OCI-LY7 (cell line): ENCODE measurements at regions not wholly inside any gene's neighbourhood (a gene's known extent, or its start where the extent isn't known, plus 50 kb on each side); places are given as distances from the start of the nearest gene placed in this dataset.

Experiments
- BruUV-seq: library from RNA; stranded (reverse); fragments of 400-500 nt; replicated peaks from 2 replicates; lab custom pipeline; 2021; lab: Mats Ljungman, UMichigan
- CTCF ChIA-PET: fragments of 300-600 bp; sonication (Branson Sonifier 250); formaldehyde crosslinking; loops from one replicate; lab custom pipeline; 2022; ENCODE audit warnings: antibody characterized with exemption; ENCODE audit not compliant: unreplicated experiment; lab: Charles Lee
- POLR2A ChIA-PET: fragments of 300-600 bp; sonication (Branson Sonifier 250); formaldehyde crosslinking; loops from one replicate; lab custom pipeline; 2022; ENCODE audit warnings: antibody characterized with exemption; lab: Charles Lee
- DNase-seq: peaks from one replicate; pipeline ENCODE4 v3.0.0-alpha.2; 2015; ENCODE audit warnings: low spot score
- H2AFZ ChIP-seq: fragments of 200-600 bp; sonication (generic), shearing (Covaris generic); 2 replicates; pipeline ENCODE4 v1.6.1; 2014; ENCODE audit warnings: mild to moderate bottlenecking, antibody characterized with exemption, low read length, moderate library complexity
- H3K27ac ChIP-seq: fragments of 200-600 bp; sonication (generic); 2 replicates; pipeline ENCODE4 v1.5.1; 2014; ENCODE audit warnings: mixed run types, low read depth, mild to moderate bottlenecking, moderate library complexity, low read length, inconsistent platforms; ENCODE audit not compliant: poor library complexity, severe bottlenecking
- H3K36me3 ChIP-seq: fragments of 200-600 bp; sonication (generic); 2 replicates; pipeline ENCODE4 v1.6.1; 2014; ENCODE audit warnings: mild to moderate bottlenecking, antibody characterized with exemption, low read length, moderate library complexity, mixed read lengths; ENCODE audit not compliant: insufficient read depth
- H3K4me1 ChIP-seq: fragments of 200-600 bp; sonication (generic); 2 replicates; pipeline ENCODE4 v1.5.1; 2014; ENCODE audit warnings: mild to moderate bottlenecking, low read length; ENCODE audit not compliant: insufficient read depth, poor library complexity, severe bottlenecking
- H3K4me2 ChIP-seq: fragments of 200-600 bp; sonication (generic); 2 replicates; pipeline ENCODE4 v1.6.1; 2014; ENCODE audit warnings: mild to moderate bottlenecking, low read length
- H3K4me3 ChIP-seq: fragments of 200-600 bp; sonication (generic); 2 replicates; pipeline ENCODE4 v1.5.1; 2014; ENCODE audit warnings: mild to moderate bottlenecking, low read depth, low read length; ENCODE audit not compliant: poor library complexity, severe bottlenecking
- H3K79me2 ChIP-seq: fragments of 200-600 bp; sonication (generic); 2 replicates; pipeline ENCODE4 v1.6.1; 2016; ENCODE audit warnings: low read depth, mild to moderate bottlenecking, low read length, moderate library complexity, mixed read lengths; ENCODE audit not compliant: insufficient read depth
- H3K9me2 ChIP-seq: fragments of 200-600 bp; sonication (generic); 2 replicates; pipeline ENCODE4 v1.6.1; 2016; ENCODE audit warnings: mild to moderate bottlenecking, low read length, mixed read lengths; ENCODE audit not compliant: insufficient read depth
- H3K9me3 ChIP-seq: fragments of 200-600 bp; sonication (generic); 2 replicates; pipeline ENCODE4 v1.6.1; 2014; ENCODE audit warnings: mild to moderate bottlenecking, mixed run types, low read length, mixed read lengths
- H4K20me1 ChIP-seq: fragments of 200-600 bp; sonication (generic); 2 replicates; pipeline ENCODE4 v1.6.1; 2014; ENCODE audit warnings: mild to moderate bottlenecking, antibody characterized with exemption, low read length, moderate library complexity, mixed read lengths; ENCODE audit not compliant: insufficient read depth
- CTCF ChIP-seq: fragments of 200-600 bp; sonication (generic); conservative IDR thresholded peaks from 2 replicates; pipeline ENCODE4 v1.5.1; 2014; ENCODE audit warnings: mild to moderate bottlenecking, antibody characterized with exemption, low read length, moderate library complexity, mixed read lengths
- EZH2phosphoT487 ChIP-seq: fragments of 200-600 bp; sonication (generic); IDR thresholded peaks from 2 replicates; pipeline ENCODE4 v1.6.1; 2018; ENCODE audit warnings: low read depth, borderline replicate concordance, mild to moderate bottlenecking, mixed run types, antibody characterized with exemption, low read length, moderate library complexity, mixed read lengths
- intact Hi-C: fragments of 100-400 bp; cut with micrococcal nuclease; formaldehyde crosslinking; loops from one replicate; pipeline ENCODE4 v1.10.0; 2022; ENCODE audit not compliant: unreplicated experiment

DNA sequence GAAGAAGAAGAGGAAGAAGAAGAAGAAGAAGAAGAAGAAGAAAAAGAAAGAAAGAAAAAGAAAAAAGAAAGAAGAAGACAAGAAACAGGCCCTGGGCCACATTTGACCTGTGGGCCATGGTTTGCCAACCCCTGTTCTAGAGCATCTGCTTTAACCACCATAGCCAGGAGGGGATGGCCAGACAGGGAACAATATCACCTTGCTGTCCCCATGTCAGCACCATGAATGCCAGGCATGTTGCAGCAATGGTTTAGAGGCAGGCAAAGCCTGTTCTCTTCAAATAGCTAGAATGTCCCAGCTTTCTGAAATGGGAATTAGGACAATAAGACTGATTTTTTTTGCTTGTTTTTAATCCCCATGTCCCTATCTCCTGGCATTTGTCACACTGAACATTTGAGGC lies 338.6 kb upstream of the PLET1 start:
- Histone ChIP-seq H3K4me1 (no peaks in the 10 kb centered on the region), H3K9me3 (no peaks in the 10 kb centered on the region), H3K4me2 (no peak overlapping the region), H3K9me2 (no peaks in the 10 kb centered on the region), H4K20me1 (no peaks in the 10 kb centered on the region), H2AFZ (no peak overlapping the region), H3K4me3 (no peak overlapping the region), H3K36me3 (no peaks in the 10 kb centered on the region), H3K79me2 (no peaks in the 10 kb centered on the region), H3K27ac (no peak overlapping the region)
- ChIA-PET POLR2A (interaction anchor here (0.6 to 0.7 kb wide), 2 partner anchors 669 to 1262 kb away, joined by 3 to 4 read pairs; no protein-coding TSS in a partner anchor), CTCF (no interaction called here)
- DNase-seq, result no peak
- no TSS peak for BruUV-seq
- intact Hi-C loops, result no loop called here
- TF ChIP-seq EZH2phosphoT487, result no peak
- TF ChIP-seq CTCF, result no peak

GRCh38 chr11:112599856-112600533 lies 339.3 kb upstream of the PLET1 start:
- no peak overlapping the region for H2AFZ ChIP-seq
- no peak overlapping the region for H3K4me3 ChIP-seq
- intact Hi-C loops, result no loop called here
- H3K79me2 ChIP-seq, result no peaks in the 10 kb centered on the region
- H4K20me1 ChIP-seq, result no peaks in the 10 kb centered on the region
- no peaks in the 10 kb centered on the region for H3K9me3 ChIP-seq
- no peak for TF ChIP-seq CTCF
- no peak for TF ChIP-seq EZH2phosphoT487
- H3K27ac ChIP-seq, result no peak overlapping the region
- no TSS peak for BruUV-seq
- POLR2A ChIA-PET, result interaction anchor here (0.6 kb wide), 1 partner anchor 1263 kb away, joined by 3 read pairs; no protein-coding TSS in a partner anchor
- H3K36me3 ChIP-seq, result no peaks in the 10 kb centered on the region
- no peaks in the 10 kb centered on the region for H3K9me2 ChIP-seq
- no peaks in the 10 kb centered on the region for H3K4me1 ChIP-seq
- no peak overlapping the region for H3K4me2 ChIP-seq
- CTCF ChIA-PET, result no interaction called here
- DNase-seq, result no peak

DNA sequence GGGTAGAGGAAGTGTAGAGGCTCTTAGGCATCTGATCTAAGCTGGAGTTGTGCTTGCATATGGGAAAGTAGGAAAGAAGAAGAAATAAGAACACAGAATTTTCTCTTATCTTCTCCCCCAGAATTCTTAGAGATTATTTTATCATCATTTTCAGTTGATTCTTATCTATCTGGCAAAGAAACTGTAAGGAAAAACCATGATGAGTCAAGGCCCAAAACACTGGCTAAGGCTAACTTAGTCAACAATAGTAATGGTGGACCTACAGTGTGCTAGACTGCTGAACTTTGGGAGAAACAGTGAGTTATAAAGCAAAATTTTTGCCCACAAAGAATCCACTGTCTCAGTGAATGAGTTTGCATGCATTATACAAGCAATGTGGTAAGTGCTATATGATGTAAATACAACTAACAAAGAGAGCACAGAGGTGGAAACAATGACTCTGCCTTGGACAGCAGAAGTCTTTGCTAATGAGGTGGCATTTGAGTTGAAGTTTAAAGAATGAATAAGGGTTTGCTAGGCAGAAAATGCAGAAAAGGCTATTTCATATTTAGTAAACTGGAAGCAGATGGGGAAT lies 344.5 kb upstream of the PLET1 start:
- DNase-seq, result no peak
- no peak overlapping the region for H3K4me2 ChIP-seq
- no peak overlapping the region for H3K27ac ChIP-seq
- no peaks in the 10 kb centered on the region for H3K79me2 ChIP-seq
- H3K4me1 ChIP-seq, result no peaks in the 10 kb centered on the region
- intact Hi-C loops, result no loop called here
- no peaks in the 10 kb centered on the region for H3K9me3 ChIP-seq
- H4K20me1 ChIP-seq, result no peaks in the 10 kb centered on the region
- no peaks in the 10 kb centered on the region for H3K36me3 ChIP-seq
- ChIA-PET CTCF (no interaction called here), POLR2A (no interaction called here)
- no peak overlapping the region for H3K4me3 ChIP-seq
- no TSS peak for BruUV-seq
- H2AFZ ChIP-seq, result no peak overlapping the region
- TF ChIP-seq EZH2phosphoT487 (no peak), CTCF (no peak)
- H3K9me2 ChIP-seq, result no peaks in the 10 kb centered on the region
